ENCODE measurements at regions not wholly inside any gene's neighbourhood (a gene's known extent, or its start where the extent isn't known, plus 50 kb on each side); places are given as distances from the start of the nearest gene placed in this dataset.
"Not testable (repeated sequence)": the region's sequence is repeated elsewhere in the genome, so short reads cannot be mapped to it uniquely, and the experiment has no call there.

DNA sequence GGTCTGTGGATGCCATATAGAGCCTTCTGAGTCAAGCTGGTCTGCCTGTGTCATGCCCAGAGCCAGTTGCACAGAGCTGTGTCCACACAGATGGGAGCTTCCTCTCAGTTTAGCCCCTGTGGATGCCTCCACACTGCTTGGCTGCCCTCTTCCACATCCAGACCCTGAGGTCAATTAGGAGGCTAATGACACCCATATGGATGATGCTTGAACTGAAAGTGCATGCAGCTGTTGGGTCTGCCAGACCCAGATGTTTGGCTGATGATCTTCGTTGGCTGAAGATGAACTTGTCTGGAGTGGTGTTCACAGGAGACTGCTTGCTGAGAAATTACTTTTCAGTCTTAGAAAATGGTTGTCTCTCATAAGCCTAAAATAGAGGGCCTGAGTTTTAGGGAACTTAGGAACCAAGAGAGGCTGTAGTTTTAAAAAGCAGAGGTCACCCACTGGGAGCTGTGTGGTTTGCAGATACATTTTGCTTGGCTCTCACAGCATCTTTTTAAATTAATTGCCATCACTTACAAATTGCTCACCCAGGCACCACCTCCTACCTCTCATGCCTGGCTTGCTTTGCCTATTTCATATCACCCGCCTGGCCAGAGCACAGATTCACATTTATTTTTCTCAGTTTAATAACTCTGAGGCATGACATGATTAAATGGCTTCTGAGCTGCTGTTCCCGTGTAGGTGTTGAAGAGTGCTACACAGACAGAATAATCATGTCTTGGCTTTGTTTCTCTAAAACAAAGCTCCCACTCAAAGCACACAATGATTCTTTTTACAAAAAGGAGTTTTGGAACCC, 176.1 kb downstream of the MINAR1 start:
- DNase-seq, result no peak

DNA sequence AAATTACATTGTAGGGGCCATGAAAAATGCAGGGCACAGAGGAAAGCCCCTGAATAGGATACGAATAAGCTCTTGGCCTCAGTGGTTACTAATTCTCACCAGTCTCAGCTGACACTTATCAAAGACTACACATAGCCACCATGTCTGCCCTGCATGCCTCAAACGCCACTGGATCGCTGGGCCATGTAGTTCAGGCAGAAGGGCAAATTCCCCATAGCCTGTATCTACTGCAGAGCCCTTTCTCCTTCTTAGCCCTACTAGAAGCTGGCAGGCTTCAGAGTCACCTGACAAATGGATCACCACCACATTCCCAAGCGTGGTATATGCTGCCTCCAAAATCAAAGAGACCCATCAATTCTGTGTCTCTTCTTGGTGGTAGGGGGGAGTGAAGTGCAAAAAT, 177.4 kb downstream of the MINAR1 start:
- no peak for DNase-seq

DNA sequence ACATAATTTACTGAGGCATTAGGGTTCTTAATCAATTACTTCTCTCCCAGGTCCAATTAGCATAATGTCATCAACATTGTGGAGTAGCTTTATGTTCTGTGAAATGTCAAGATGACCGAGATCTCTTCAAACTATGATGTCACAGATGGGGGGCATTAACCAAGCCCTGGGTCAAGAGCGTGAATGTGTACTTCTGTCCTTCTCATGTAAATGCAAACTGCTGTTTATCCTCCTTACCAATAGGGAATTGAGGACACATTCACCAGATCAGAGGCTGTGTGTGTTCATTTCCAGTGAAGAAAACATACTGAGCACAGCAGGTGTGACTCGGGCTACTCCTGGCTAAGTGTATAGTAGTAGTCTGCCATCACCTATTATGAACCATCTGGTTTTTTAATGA, 177.9 kb downstream of the MINAR1 start:
- no peak for DNase-seq

DNA sequence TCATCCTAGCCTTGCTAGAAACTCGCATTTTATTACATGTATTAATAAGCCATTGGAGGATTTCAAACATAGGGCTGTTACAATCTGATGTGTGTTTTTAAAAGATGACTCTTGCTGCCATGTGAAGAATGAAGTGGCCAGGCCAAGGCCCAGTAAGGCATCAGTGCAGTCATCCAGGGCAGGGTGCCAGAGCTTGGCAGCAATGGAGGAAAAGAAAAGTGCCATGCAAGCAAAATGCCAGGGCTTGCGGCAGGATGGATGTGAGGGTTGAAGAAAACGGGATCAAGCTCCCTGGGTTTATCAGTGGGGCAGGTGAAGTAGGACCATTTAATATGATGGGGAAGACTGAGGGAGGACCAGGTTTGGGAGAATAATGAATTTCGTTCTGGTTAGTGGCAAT, 183.6 kb downstream of the MINAR1 start:
- DNase-seq, result no peak

DNA sequence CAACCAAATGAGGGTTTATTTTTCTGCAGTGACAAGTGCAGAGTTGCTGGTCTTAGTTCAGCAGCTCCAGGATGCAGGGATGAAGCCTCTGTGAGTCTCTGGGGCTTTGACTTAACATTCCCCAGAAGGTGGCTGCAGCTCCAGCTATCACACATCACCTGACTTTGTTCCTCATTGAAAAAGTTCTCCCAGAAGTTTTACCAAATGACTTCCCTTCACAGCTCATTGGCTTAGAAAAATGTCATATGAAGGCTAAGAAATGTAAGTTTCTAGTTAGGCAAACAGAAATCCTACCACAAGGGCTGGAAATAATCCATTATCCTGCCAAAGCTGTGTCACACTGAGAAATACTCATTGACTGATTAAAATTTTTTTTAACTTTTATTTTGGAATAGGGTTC, 184.9 kb downstream of the MINAR1 start:
- DNase-seq, result no peak

DNA sequence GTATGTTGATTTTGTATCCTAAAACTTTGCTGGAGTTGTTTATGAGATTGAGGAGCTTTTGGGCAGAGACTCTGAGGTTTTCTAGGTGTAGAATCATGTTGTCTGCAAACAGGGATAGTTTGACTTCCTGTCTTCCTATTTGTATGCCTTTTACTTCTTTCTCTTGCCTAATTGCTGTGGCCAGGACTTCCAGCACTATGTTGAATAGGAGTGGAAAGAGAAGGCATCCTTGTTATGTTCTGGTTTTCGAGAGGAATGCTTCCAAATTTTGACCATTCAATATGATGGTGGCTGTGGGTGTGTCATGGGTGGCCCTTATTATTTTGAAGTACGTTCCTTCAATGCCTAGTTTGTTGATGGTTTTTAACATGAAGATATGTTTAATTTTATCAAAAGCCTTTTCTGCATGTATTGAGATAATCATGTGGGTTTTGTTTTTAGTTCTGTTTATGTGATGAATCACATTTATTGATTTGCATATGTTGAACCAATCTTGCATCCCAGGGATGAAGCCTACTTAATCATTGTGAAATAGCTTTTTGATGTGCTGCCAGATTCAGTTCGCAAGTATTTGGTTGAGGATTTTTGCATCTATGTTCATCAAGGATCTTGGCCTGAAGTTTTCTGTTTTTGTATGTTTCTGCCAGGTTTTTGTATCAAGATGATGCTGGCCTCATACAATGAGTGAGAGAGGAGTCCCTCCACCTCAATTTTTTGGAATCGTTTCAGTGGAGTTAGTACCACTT, 188.1 kb downstream of the MINAR1 start:
- DNase-seq, result peak; percentile 76

DNA sequence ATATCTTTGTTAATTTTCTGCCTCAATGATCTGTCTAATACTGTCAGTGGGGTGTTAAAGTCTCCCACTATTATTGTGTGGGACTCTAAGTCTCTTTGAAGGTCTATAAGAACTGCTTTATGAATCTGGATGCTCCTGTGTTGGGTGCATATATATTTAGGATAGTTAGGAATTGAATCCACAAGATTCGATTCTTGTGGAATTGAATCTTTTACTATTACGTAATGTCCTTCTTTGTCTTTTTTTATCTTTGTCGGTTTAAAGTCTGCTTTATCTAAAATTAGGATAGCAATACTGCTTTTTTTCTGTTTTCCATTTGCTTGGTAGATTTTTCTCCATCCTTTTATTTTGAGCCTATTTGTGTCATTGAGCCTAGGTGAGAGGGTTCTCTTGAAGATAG, 189.7 kb downstream of the MINAR1 start:
- not testable (repeated sequence) for DNase-seq

DNA sequence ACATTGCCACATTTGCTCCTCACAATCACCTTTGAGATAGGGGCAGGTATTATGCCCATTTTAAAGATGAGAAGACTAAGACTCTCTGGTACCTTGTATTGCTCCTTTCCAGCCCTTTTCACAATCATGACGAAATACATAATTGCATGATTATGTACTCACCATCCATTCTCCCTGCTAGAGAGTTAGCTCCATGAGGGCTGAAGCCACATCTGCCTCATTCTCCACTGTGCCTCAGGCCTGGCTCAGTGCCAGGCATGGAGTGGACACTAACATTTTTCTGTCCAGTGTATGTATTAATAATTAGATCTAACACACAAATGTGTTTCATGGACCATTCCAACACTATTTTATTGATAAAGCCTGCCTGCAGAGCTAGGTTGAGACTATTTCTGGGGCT, 191.4 kb downstream of the MINAR1 start:
- no peak for DNase-seq

DNA sequence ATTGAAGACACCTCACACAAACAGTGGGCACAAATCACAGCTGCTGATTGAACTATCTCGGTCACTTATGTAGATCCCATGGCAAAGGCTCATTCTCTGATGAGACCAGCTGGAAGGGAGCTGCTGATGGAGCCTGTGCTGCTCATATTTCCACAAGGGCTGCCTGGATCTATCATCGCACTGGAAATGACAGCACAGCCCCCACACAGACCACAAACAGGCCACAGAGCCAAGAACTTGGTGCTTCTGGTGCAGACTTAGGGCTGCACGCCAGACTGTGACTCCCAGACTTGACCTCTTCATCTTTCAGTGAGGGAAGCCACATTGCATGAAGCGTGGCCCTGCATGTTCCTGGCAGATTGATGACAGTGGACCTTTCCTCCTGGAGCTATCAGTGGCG, 197.6 kb downstream of the MINAR1 start:
- peak; percentile 88 for DNase-seq

DNA sequence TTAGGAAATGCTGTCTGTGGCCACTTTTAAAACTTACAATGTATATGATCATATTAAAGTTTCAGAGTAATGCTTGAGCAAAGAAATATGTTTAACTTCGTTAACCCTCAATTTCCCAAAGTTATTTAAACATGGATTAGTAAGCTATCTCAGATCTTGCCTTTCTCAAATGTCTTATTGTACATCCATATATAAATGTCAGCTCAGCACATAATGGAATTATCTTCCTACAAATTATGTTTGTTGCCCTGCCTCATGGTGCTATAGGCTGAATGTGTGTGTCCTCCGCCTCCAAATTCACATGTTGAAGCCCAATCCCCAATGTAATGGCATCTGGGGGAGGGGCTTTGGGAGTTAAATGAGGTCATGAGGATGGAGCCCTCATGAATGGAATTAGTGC, 200.3 kb downstream of the MINAR1 start:
- DNase-seq, result no peak

DNA sequence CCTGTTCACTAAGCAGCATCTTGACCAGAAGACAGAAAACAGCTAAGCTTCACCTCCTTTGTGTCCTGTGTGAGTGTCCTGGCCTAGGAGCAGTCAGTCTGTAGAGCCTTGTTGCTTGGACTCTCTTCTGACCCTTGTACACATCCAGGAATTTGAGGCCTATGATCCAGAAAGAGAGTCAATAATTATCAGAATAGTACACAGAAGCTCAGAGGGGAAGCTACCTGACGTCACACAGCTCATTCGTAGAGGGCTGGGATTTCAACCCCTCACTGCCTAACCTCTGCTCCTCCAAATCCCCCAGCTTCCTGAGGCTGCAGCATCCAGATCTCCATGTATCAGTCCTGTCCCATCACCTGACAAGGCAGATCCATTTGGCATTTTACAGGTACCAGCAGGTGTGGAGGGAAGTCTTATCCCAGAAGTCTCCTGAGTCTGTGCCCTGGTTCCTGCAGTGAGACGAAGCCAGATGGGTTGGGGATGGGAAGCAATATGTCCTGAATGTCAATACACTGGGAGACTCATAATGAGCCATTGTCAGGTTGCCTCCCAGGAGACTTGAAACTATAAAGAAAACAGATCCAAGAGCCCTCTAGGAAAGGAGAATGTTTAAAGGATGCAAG, 203.1 kb downstream of the MINAR1 start:
- DNase-seq, result no peak

DNA sequence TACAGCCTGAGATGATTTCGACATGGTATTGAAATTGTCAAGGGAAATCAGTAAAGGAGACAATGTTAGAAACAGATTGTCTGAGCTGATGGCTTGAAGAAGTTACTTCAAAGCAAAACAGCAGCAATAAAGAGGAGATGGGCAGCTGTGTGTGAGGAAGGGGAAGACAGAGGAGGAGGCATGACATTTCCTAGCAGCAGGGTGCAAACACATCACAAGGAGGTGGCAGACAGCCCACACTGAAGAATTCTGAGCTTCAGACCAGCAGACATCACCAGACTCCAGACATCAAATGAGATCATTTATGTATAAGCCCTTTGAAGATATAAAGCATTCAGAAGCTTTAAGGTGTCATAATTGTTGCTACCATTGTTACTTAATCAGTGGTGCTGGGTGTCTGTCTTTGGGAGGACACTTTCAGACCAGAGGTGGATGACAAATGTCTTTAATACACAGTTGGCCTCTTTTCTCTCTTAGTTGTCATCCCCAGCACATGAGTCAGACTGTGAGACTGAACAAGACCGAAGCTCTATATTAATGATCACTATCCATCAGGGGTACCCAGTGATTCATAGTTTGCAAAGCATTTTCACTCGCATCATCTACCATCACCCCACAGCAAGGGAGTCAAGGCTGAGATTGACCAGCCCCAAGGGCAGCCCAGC, 203.9 kb downstream of the MINAR1 start:
- DNase-seq, result peak; percentile 79

DNA sequence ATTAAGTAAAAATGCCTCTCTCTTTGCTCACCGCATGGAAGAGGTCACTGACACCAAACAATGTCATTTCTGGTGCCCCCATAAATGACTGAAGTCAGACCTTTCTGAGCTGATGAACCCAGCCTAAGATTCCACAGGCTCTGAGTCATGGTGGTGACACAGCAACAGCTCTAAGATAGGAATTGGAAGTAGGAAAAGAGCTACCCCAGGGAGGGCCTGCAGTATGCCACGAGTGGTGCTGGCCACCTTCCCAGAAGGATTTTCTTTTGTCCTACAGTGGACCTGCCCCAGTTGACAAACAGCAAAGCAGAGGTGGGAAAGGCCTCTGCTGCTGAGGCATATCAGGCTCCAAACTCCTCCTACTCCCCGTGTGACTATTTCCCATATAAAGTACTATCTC, 208.1 kb downstream of the MINAR1 start:
- peak; percentile 98 for DNase-seq

DNA sequence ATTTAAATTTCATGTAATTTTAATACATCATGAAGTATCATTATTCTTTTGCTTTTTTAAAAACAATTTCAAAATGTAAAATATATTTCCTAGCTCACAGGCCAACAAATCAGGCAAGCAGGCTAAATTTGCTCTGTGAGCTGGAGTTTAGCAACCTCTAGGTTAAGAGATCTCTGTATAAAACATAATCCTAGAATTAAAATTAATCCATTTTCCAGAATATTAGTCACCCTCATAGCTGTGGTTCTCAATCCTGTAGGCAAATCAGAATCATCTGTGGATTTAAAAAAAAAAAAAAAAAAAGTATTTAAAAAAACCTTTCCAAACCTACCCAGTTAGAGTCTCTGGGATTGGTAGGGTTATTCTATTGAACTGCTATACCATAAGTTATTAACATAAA, 209.7 kb downstream of the MINAR1 start:
- peak; percentile 48 for DNase-seq

DNA sequence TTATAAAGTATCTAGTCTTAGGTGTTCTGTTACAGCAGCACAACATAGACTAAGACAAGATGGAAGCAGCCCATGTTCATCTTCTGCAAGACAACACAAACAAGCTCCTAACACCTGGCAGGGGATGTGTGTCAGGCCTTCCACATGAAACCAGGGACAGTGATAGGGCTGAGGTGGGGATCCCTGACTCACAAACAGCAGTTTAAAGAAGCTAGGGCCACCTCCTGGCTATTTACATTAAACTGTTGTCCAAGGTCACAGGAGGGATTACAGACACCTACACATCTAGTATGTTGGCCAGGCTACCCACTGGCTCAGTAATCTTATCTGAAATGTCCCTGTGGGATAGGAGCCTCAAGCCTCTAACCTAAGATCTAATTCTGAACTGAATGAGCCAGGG, 211.3 kb downstream of the MINAR1 start:
- peak; percentile 18 for DNase-seq

DNA sequence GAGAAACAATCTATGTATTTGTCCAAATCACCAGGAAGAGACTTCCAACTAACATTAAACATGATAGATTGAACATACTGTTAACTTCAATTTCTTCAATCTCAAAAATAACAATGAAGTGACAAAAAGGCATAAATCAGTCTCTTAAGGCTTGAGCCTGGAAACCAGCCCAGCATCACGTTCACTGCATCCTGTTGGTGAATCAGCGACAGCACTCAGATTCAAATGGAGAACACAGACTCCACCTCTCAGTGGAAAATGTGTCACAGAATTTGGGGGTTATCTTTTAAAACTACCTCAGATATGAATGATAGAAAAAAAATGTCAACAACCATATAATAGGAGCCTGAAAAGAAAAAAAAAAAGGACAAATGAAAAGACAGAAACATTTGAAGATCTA, 212.0 kb downstream of the MINAR1 start:
- DNase-seq, result peak; percentile 97

DNA sequence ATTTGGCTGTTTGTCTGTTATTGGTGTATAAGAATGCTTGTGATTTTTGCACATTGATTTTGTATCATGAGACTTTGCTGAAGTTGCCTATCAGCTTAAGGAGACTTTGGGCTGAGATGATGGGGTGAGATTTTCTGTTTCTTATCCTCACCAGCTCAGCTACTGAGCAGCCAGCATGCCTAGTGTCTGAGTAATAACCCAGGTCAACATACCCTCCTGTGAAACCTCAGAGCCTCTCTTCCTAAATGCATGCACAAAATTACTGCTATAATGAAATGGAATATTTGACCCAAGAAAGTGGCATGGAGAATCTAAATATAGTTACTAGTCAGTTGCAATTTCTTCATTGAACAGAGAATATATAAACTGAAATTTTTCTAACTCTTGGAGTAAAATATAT, 220.8 kb downstream of the MINAR1 start:
- DNase-seq, result peak; percentile 78

DNA sequence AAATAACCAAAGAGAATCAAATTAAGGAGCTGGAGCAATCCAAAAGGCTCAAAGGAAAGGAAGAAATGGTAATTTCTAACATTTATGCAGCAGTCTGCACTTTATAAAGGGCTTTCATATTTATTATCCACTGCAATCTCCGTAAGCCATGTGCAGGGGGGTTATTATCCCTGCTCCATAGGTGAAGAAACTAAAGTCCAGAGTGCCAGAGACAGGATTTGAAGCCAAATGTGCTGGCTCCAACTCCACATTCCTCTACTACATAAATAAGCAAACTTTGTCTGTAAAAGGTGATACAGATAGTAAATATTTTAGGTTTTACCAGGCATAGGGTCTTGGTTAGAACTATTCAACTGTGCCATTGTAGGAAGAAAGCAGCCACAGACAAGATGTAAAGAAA, 221.4 kb downstream of the MINAR1 start:
- DNase-seq, result peak; percentile 33

DNA sequence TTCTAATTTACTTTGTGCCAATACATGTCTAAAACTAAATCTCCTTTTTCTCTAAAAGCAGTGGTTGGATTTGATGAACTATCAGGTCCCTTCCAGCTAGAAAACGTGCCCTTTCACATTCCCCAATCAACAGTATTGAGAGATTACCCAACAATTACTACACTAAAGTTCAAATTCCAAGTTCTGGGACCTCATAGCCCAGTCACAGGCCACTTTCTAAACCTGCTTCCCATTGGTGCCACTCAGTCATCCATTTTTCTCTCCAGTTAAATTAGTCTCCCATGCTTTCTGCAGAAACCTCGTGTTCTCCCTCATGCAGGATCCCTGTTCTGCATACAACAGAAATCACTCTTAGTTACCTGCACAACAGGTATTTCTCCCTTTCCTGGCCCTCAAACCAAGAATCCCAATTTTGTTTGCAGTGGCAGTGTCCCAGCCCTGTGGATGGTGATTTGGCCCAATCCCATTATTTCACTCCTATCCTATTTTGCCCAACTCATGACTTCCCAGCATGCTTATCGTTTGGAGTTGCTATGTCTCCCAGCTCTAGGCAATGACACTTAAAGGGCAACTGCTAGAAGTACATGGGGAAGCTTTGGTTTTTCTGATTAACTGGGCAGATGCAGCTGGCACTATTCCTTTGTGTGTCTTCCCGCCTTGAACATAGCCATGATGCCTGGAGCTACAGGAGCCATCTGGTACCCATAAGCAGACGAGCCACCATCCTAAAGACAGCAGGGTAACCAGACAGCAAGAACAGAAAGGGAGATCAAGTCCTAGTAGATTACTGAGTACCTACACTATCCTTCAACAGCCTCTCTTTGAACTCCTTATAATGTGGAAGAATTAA, 224.2 kb downstream of the MINAR1 start:
- no peak for DNase-seq

DNA sequence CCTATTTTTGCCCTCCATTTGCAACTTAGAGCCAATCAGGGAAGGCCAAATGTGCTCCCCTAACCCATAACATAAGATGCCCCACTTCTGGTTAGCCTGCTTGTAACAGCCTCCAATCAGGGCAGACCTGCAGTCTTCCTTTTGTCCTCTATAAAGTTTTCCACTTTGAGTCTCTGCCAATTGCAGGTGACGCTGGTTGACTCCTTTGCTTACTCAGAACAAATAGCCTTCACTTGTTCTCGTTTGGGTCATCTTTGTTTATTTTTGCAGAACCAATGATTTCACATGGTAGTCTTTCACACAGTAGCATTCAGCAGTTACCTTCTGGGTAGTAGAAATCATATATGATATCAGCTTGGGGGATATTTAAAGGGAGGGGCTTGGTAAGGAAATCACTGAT, 225.6 kb downstream of the MINAR1 start:
- no peak for DNase-seq

DNA sequence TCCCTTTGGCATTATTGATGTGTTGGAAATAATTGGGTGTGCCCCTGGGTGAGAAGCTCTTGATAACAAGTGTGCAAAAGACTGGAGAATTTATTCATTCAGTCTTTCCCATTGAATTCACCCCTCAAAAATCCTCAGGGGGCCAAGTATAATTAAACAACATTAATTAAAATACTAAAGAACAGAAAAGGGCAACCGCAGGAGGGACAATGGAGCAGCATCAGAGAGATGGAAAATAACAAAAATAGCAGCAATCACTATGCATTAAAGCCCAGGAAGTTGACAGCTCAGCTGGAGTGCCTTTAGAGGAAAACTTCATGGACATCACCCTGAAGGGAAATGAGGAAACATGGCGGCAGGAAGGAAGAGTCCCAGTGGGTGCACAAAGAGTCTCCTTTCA, 227.6 kb downstream of the MINAR1 start:
- DNase-seq, result no peak

DNA sequence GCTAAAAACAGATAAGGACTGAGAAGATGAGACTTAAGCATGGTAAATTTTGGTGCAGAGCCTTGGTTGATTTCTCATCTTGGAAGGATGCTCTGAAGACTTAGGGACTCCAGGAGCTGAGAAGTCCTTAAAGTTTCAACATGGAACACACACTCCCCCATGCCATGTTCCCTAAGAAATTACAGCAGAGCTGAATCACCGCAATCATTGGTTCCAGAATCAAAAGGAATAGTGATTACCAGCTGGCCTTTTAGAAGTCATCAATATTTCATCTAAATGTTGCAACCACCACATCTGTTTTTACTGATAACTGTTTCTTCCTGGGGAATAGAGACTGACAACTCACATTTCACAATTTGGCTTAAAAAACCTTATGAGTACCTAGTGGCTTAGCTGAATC, 229.3 kb downstream of the MINAR1 start:
- DNase-seq, result no peak

Measured in fibroblast of skin of right biceps (primary cell).